IMR-90 (cell line): ENCODE measurements at regions not wholly inside any gene's neighbourhood (a gene's known extent, or its start where the extent isn't known, plus 50 kb on each side); places are given as distances from the start of the nearest gene placed in this dataset.

Experiments used
- ATAC-seq: fragments of 200-7000 bp; cut with Tn5 transposase; 2 replicates; pipeline ENCODE4 v1.9.1; 2020; ENCODE audit warnings: low read depth, mild to moderate bottlenecking, moderate library complexity
- BruUV-seq: library from RNA; stranded (reverse); fragments of 400-500 nt; replicated peaks from 2 replicates; lab custom pipeline; 2021; lab: Mats Ljungman, UMichigan
- CTCF ChIA-PET: fragments of 300-600 bp; formaldehyde crosslinking; extraction: SDS; loops from one replicate; lab custom pipeline; 2021; ENCODE audit warnings: antibody characterized with exemption; lab: Yijun Ruan, JAX
- POLR2A ChIA-PET: fragments of 300-600 bp; sonication (Branson Sonifier 250); formaldehyde crosslinking; loops from one replicate; lab custom pipeline; 2022; ENCODE audit warnings: antibody characterized with exemption; ENCODE audit not compliant: unreplicated experiment; lab: Charles Lee
- DNase-seq: peaks from one replicate; pipeline ENCODE4 v3.0.0; 2013
- H2AFZ ChIP-seq: replicated peaks from 2 replicates; pipeline ENCODE3; 2013; ENCODE audit warnings: low read length, mild to moderate bottlenecking; ENCODE audit not compliant: poor library complexity
- H2AK5ac ChIP-seq: 2 replicates; pipeline ENCODE4 v1.6.1; 2013; ENCODE audit warnings: low read depth, low read length, inconsistent platforms
- H2AK9ac ChIP-seq: replicated peaks from 2 replicates; pipeline ENCODE3; 2013; ENCODE audit warnings: mild to moderate bottlenecking, low read depth, low read length, moderate library complexity; ENCODE audit not compliant: poor library complexity
- H2BK120ac ChIP-seq: 2 replicates; pipeline ENCODE4 v1.6.1; 2013; ENCODE audit warnings: low read depth, low read length, inconsistent platforms
- H2BK15ac ChIP-seq: 3 replicates; pipeline ENCODE4 v1.6.1; 2013; ENCODE audit warnings: low read depth, low read length, inconsistent platforms
- H2BK20ac ChIP-seq: 2 replicates; pipeline ENCODE4 v1.6.1; 2013; ENCODE audit warnings: low read depth, mild to moderate bottlenecking, inconsistent platforms, low read length, moderate library complexity
- H2BK5ac ChIP-seq: 2 replicates; pipeline ENCODE4 v1.6.1; 2013; ENCODE audit warnings: mild to moderate bottlenecking, low read depth, low read length, inconsistent platforms; ENCODE audit not compliant: poor library complexity, severe bottlenecking
- H3K14ac ChIP-seq: replicated peaks from 2 replicates; pipeline ENCODE4 v1.6.1; 2013; ENCODE audit warnings: low read depth, low read length, inconsistent platforms
- H3K18ac ChIP-seq: 2 replicates; pipeline ENCODE4 v1.6.1; 2013; ENCODE audit warnings: low read depth, low read length, control low read depth
- H3K23ac ChIP-seq: 2 replicates; pipeline ENCODE4 v1.6.1; 2013; ENCODE audit warnings: low read depth, low read length, inconsistent platforms
- H3K27ac ChIP-seq: 2 replicates; pipeline ENCODE4 v1.5.1; 2013; ENCODE audit warnings: mild to moderate bottlenecking, control low read depth, low read length; ENCODE audit not compliant: insufficient read depth
- H3K27me3 ChIP-seq: 2 replicates; pipeline ENCODE4 v1.6.1; 2013; ENCODE audit warnings: low read length; ENCODE audit not compliant: control insufficient read depth, insufficient read depth
- H3K36me3 ChIP-seq: 2 replicates; pipeline ENCODE4 v1.6.1; 2013; ENCODE audit warnings: low read length, mixed read lengths; ENCODE audit not compliant: control insufficient read depth, insufficient read depth
- H3K4ac ChIP-seq: 2 replicates; pipeline ENCODE4 v1.6.1; 2013; ENCODE audit warnings: low read depth, low read length, inconsistent platforms
- H3K4me1 ChIP-seq: 2 replicates; pipeline ENCODE4 v1.6.1; 2013; ENCODE audit warnings: low read length, mixed read lengths; ENCODE audit not compliant: control insufficient read depth, insufficient read depth
- H3K4me2 ChIP-seq: 2 replicates; pipeline ENCODE4 v1.6.1; 2013; ENCODE audit warnings: low read depth, mild to moderate bottlenecking, control low read depth, low read length, moderate library complexity
- H3K4me3 ChIP-seq: 2 replicates; pipeline ENCODE4 v1.5.1; 2013; ENCODE audit warnings: low read depth, mild to moderate bottlenecking, control low read depth, low read length, moderate library complexity; ENCODE audit not compliant: insufficient read depth
- H3K56ac ChIP-seq: 2 replicates; pipeline ENCODE4 v1.6.1; 2013; ENCODE audit warnings: low read length, inconsistent platforms; ENCODE audit not compliant: insufficient read depth; ENCODE audit errors: extremely low read depth
- H3K79me1 ChIP-seq, 2 experiments: 2 replicates each; pipeline ENCODE4 v1.6.1; 2013; ENCODE audit warnings: low read length in 2 of 2, inconsistent platforms in 1 of 2, low read depth in 1 of 2
- H3K9ac ChIP-seq: 2 replicates; pipeline ENCODE4 v1.6.1; 2013; ENCODE audit warnings: low read depth, low read length, control low read depth
- H3K9me1 ChIP-seq: 2 replicates; pipeline ENCODE4 v1.6.1; 2013; ENCODE audit warnings: low read length, inconsistent platforms; ENCODE audit not compliant: insufficient read depth
- H3K9me3 ChIP-seq: 2 replicates; pipeline ENCODE4 v1.6.1; 2013; ENCODE audit warnings: low read length; ENCODE audit not compliant: control insufficient read depth, insufficient read depth
- H4K20me1 ChIP-seq: 2 replicates; pipeline ENCODE4 v1.6.1; 2013; ENCODE audit warnings: low read length, inconsistent platforms; ENCODE audit not compliant: insufficient read depth
- H4K5ac ChIP-seq: 2 replicates; pipeline ENCODE4 v1.6.1; 2013; ENCODE audit warnings: mild to moderate bottlenecking, low read depth, low read length, control low read depth
- H4K8ac ChIP-seq, 2 experiments: 2 replicates each; pipeline ENCODE4 v1.6.1; 2013; ENCODE audit warnings: low read depth in 2 of 2, low read length in 2 of 2, control low read depth in 1 of 2, inconsistent platforms in 1 of 2
- H4K91ac ChIP-seq: 2 replicates; pipeline ENCODE4 v1.6.1; 2013; ENCODE audit warnings: low read depth, low read length, inconsistent platforms; ENCODE audit not compliant: insufficient read depth
- CEBPB ChIP-seq: IDR thresholded peaks from 2 replicates; pipeline ENCODE4 v1.6.1; 2012; ENCODE audit warnings: low read depth, low read length, improper control_type of control experiment
- CHD1 ChIP-seq: IDR thresholded peaks from 2 replicates; pipeline ENCODE4 v1.6.1; 2012; ENCODE audit warnings: low read depth, low read length, improper control_type of control experiment
- MAFK ChIP-seq: IDR thresholded peaks from 2 replicates; pipeline ENCODE4 v1.6.1; 2012; ENCODE audit warnings: low read depth, low read length, improper control_type of control experiment
- NFE2L2 ChIP-seq: fragments of 150-350 bp; IDR thresholded peaks from 2 replicates; pipeline ENCODE4 v1.6.1; 2016; ENCODE audit warnings: low read depth, mild to moderate bottlenecking, low read length
- dilution Hi-C: fragments of 300-500 bp; cut with HindIII; formaldehyde crosslinking; loops from one replicate; pipeline ENCODE4 v1.14.3; 2018; ENCODE audit warnings: low sequenced_read_pairs; ENCODE audit not compliant: unreplicated experiment
- in situ Hi-C: fragments of 300-500 bp; cut with MboI; formaldehyde crosslinking; loops from 3 replicates; pipeline ENCODE4 v1.14.3; 2019; ENCODE audit warnings: low sequenced_read_pairs, inconsistent platforms, mixed read lengths
- intact Hi-C: fragments of 100-400 bp; cut with micrococcal nuclease; formaldehyde crosslinking; loops from 2 replicates; pipeline ENCODE4 v1.10.0; 2022

DNA sequence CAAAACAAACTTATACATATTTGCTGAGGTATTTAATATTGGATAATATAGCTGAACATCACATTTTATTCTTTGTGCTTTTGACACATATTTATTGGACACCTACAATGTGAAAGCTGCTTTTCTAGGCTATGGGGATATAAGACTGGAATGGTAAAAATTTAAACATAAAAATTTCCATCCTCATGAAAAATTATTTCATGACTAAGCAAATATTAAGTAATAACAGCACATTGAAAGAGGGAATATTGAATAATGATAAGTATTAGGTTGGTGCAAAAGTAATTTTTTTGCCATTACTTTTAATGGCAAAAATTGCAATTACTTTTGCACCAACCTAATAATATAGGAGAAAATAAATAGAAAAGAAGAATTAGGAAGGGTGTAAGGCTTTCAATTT, 972.5 kb upstream of the CDH8 start:
- Histone ChIP-seq H3K27me3 (no peaks in the 10 kb centered on the region), H2AK9ac (no peak overlapping the region), H3K14ac (no peak overlapping the region), H3K23ac (no peak overlapping the region), H3K4ac (no peak overlapping the region), H2BK15ac (no peak overlapping the region), H3K9me3 (peaks cover 14% of the 10 kb centered on the region), H2BK120ac (no peak overlapping the region), H3K56ac (no peak overlapping the region), H3K9me1 (no peaks in the 10 kb centered on the region), H2AK5ac (no peak overlapping the region), H4K8ac (no peak overlapping the region), H3K4me1 (no peaks in the 10 kb centered on the region), H3K27ac (no peak overlapping the region), H3K4me2 (no peak overlapping the region), H2AFZ (no peak overlapping the region), H4K5ac (no peak overlapping the region), H2BK5ac (no peak overlapping the region), H2BK20ac (no peak overlapping the region), H3K4me3 (no peak overlapping the region), H3K9ac (no peak overlapping the region), H3K79me1 (no peaks in the 10 kb centered on the region), H3K36me3 (no peaks in the 10 kb centered on the region), H3K18ac (no peak overlapping the region), H4K91ac (no peak overlapping the region), H4K20me1 (no peaks in the 10 kb centered on the region)
- ChIA-PET POLR2A (no interaction called here), CTCF (interaction anchor here (0.6 kb wide), 1 partner anchor 133 kb away, joined by 3 read pairs; no protein-coding TSS in a partner anchor)
- DNase-seq: no peak
- TF ChIP-seq CEBPB (no peak), CHD1 (no peak), NFE2L2 (0 out of 2 replicates have a peak, but pooled peaks have one; percentile 28), MAFK (peak; percentile 70)
- in situ Hi-C loops (no loop called here), intact Hi-C loops (no loop called here), dilution Hi-C loops (no loop called here)
- no peak for ATAC-seq
- no TSS peak for BruUV-seq
